ENCODE measurements at regions not wholly inside any gene's neighbourhood (a gene's known extent, or its start where the extent isn't known, plus 50 kb on each side); places are given as distances from the start of the nearest gene placed in this dataset.

GRCh38 chr9:108579757-108580439 is 275.9 kb downstream of the ACTL7B start:
- Histone ChIP-seq H3K18ac (ENCODE audit: insufficient read length, low read depth, low read length) (no peak overlapping the region), H3K4ac (ENCODE audit: low read depth, low read length) (no peak overlapping the region), H3K9ac (ENCODE audit: extremely low read depth, insufficient read length, low read length) (no peak overlapping the region), H3T11ph (ENCODE audit: low read length) (no peak overlapping the region), H2AK5ac (ENCODE audit: insufficient read length, low read length) (no peak overlapping the region), H2BK20ac (ENCODE audit: low read depth, low read length, poor library complexity, severe bottlenecking) (no peak overlapping the region), H3K4me2 (ENCODE audit: insufficient read depth, insufficient read length, low read length) (no peak overlapping the region), H2BK15ac (ENCODE audit: low read depth, low read length) (no peak overlapping the region), H2BK12ac (ENCODE audit: insufficient read length, low read depth, low read length) (no peak overlapping the region), H4K91ac (ENCODE audit: insufficient read length, low read depth, low read length) (no peak overlapping the region), H2AFZ (ENCODE audit: low read length) (no peak overlapping the region), H2BK5ac (ENCODE audit: insufficient read length, low read length) (no peak overlapping the region), H4K5ac (ENCODE audit: insufficient read length, low read depth, low read length) (no peak overlapping the region), H3K79me1 (ENCODE audit: insufficient read depth, low read depth, low read length, poor library complexity, severe bottlenecking) (no peaks in the 10 kb centered on the region), H3K79me2 (ENCODE audit: insufficient read depth, low read length) (no peaks in the 10 kb centered on the region), H3K4me1 (ENCODE audit: insufficient read depth, low read length) (no peaks in the 10 kb centered on the region), H2BK120ac (ENCODE audit: low read depth, low read length, poor library complexity, severe bottlenecking) (no peak overlapping the region), H4K20me1 (ENCODE audit: control insufficient read depth, insufficient read depth, insufficient read length) (no peaks in the 10 kb centered on the region), H3K23ac (ENCODE audit: insufficient read length, low read depth, low read length) (no peak overlapping the region), H3K9me3 (ENCODE audit: control insufficient read depth, low read depth, low read length) (no peaks in the 10 kb centered on the region), H3K27me3 (ENCODE audit: insufficient read depth, low read length) (no peaks in the 10 kb centered on the region), H3K23me2 (ENCODE audit: insufficient read length, low read depth, low read length, poor library complexity, severe bottlenecking) (no peaks in the 10 kb centered on the region), H3K27ac (ENCODE audit: insufficient read length, low read depth, low read length) (no peak overlapping the region), H3K14ac (ENCODE audit: insufficient read depth, low read length) (no peak overlapping the region), H3K56ac (ENCODE audit: insufficient read length, low read depth, low read length) (no peak overlapping the region), H4K8ac (replicated peaks; ENCODE audit: insufficient read length, low read depth, low read length) (no peak overlapping the region)
- H3K4me1 Mint-ChIP-seq, result no peaks in the 10 kb centered on the region
- no peaks in the 10 kb centered on the region for H3K36me3 Mint-ChIP-seq (ENCODE audit: insufficient read depth in 1 of 3, low read depth in 3 of 3)
- no peak overlapping the region for H3K27ac Mint-ChIP-seq
- DNase-seq, result no peak
- H3K27me3 Mint-ChIP-seq (ENCODE audit: low read depth), result no peaks in the 10 kb centered on the region
- H3K9me3 Mint-ChIP-seq, result no peaks in the 10 kb centered on the region
- TF ChIP-seq, protein P1, sequence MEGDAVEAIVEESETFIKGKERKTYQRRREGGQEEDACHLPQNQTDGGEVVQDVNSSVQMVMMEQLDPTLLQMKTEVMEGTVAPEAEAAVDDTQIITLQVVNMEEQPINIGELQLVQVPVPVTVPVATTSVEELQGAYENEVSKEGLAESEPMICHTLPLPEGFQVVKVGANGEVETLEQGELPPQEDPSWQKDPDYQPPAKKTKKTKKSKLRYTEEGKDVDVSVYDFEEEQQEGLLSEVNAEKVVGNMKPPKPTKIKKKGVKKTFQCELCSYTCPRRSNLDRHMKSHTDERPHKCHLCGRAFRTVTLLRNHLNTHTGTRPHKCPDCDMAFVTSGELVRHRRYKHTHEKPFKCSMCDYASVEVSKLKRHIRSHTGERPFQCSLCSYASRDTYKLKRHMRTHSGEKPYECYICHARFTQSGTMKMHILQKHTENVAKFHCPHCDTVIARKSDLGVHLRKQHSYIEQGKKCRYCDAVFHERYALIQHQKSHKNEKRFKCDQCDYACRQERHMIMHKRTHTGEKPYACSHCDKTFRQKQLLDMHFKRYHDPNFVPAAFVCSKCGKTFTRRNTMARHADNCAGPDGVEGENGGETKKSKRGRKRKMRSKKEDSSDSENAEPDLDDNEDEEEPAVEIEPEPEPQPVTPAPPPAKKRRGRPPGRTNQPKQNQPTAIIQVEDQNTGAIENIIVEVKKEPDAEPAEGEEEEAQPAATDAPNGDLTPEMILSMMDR (conservative IDR thresholded peaks at IDR 0.05), result no peak
- no CpG with 5 or more reads among the region's 6 CpGs for WGBS (ENCODE audit: extremely low coverage, insufficient read length, low lambda C conversion rate)
- H3K4me3 Mint-ChIP-seq, result no peak overlapping the region
